Skeletal muscle tissue (tissue), 3 donors: ENCODE measurements at regions not wholly inside any gene's neighbourhood (a gene's known extent, or its start where the extent isn't known, plus 50 kb on each side); places are given as distances from the start of the nearest gene placed in this dataset.
"Not testable (repeated sequence)": the region's sequence is repeated elsewhere in the genome, so short reads cannot be mapped to it uniquely, and the experiment has no call there.

Experiments used
- H3K27ac ChIP-seq: one replicate; pipeline ENCODE4 v1.7.0; 2013; ENCODE audit warnings: mild to moderate bottlenecking, low read depth, low read length, inconsistent platforms
- H3K27me3 ChIP-seq, 3 donors: one replicate each; pipeline ENCODE4 v1.7.0; 2013; ENCODE audit warnings: low read length in 3 of 3; ENCODE audit not compliant: control insufficient read depth in 3 of 3, insufficient read depth in 3 of 3
- H3K36me3 ChIP-seq, 3 donors: one replicate each; pipeline ENCODE4 v1.7.0; 2013; ENCODE audit warnings: low read length in 3 of 3; ENCODE audit not compliant: control insufficient read depth in 3 of 3, insufficient read depth in 3 of 3
- H3K4me1 ChIP-seq, 3 donors: one replicate each; pipeline ENCODE4 v1.7.0; 2013; ENCODE audit warnings: low read length in 3 of 3, mild to moderate bottlenecking in 3 of 3; ENCODE audit not compliant: control insufficient read depth in 3 of 3, insufficient read depth in 3 of 3
- H3K4me3 ChIP-seq, 3 donors: one replicate each; pipeline ENCODE4 v1.7.0; 2013; ENCODE audit warnings: low read length in 3 of 3
- H3K9ac ChIP-seq, 3 donors: one replicate each; pipeline ENCODE4 v1.7.0; 2013; ENCODE audit warnings: low read length in 3 of 3, mild to moderate bottlenecking in 3 of 3, moderate library complexity in 2 of 3, low read depth in 1 of 3
- H3K9me3 ChIP-seq, 3 donors: one replicate each; pipeline ENCODE4 v1.7.0; 2013; ENCODE audit warnings: low read length in 3 of 3; ENCODE audit not compliant: control insufficient read depth in 3 of 3
- donor health status: Osteomylitis.

GRCh38 chr3:115399750-115400149 is 223.6 kb upstream of the GAP43 start:
- Histone ChIP-seq H3K4me3 (no peak overlapping the region), H3K9ac (no peak overlapping the region), H3K36me3 (no peaks in the 10 kb centered on the region), H3K9me3 (no peaks in the 10 kb centered on the region), H3K27ac (no peak overlapping the region), H3K27me3 (no peaks in the 10 kb centered on the region), H3K4me1 (no peaks in the 10 kb centered on the region)

DNA sequence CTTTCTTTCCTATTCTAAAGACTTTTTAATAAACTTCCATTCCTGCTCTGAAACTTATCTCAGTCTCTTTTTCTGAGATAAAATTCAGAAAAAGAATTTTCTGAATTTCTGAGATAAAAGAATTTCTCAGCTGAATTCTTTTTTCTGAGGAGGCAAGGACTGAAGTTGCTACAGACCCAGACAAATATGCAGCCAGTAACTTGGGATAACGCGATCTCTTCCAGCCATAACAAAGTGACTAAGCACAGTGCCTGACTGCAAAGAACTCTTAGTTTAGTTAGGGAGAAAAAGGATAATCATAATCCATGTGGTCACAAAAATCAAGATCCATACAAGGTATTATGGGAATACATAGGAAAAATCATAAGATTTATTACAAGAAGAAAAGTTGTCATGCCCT is 222.0 kb upstream of the GAP43 start:
- Histone ChIP-seq H3K4me1 (no peaks in the 10 kb centered on the region), H3K9me3 (no peaks in the 10 kb centered on the region), H3K27me3 (no peaks in the 10 kb centered on the region), H3K36me3 (no peaks in the 10 kb centered on the region), H3K9ac (no peak overlapping the region), H3K27ac (no peak overlapping the region), H3K4me3 (no peak overlapping the region)

DNA sequence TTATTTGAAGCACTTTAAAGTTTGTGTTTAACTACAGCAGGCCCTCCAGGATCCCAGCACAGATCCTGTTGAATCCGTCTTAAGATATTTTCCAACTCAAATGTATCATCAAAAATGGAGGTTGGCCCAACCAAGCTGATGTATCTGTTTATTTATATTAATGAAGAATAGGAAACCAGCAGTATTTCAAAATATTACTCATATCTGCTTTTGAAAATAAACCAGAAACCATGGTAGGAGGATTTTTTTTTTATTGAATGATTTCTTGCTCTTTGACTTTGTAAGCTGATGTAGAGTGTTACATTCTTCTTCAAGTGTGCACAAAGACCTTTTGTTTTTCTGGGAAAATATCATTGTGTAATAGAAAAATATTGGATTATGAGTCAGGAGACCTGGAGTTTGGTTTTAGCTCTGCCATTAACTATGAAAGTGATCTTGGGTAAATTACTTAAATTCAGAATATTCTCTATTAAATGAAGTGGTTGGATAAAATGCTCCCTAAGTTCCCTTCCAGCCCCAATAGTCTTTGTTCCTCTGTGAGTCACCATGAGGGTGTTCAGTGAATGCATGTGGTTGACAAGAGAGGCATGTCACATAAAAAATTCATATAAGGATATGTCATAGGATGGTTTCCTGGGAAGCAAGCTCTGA is 221.3 kb upstream of the GAP43 start:
- no peaks in the 10 kb centered on the region for H3K4me1 ChIP-seq
- H3K36me3 ChIP-seq: no peaks in the 10 kb centered on the region
- H3K9me3 ChIP-seq: no peaks in the 10 kb centered on the region
- H3K4me3 ChIP-seq: no peak overlapping the region
- no peak overlapping the region for H3K9ac ChIP-seq
- H3K27me3 ChIP-seq: no peaks in the 10 kb centered on the region
- H3K27ac ChIP-seq: no peak overlapping the region

- Histone ChIP-seq H3K4me3 (no peak overlapping the region), H3K4me1 (no peaks in the 10 kb centered on the region), H3K27ac (no peak overlapping the region), H3K27me3 (no peaks in the 10 kb centered on the region), H3K9ac (no peak overlapping the region), H3K9me3 (no peaks in the 10 kb centered on the region), H3K36me3 (no peaks in the 10 kb centered on the region)
Measured at GRCh38 chr3:115402651-115403050, 220.7 kb upstream of the GAP43 start.

GRCh38 chr3:115403786-115404185 is 219.5 kb upstream of the GAP43 start:
- Histone ChIP-seq H3K27ac (no peak overlapping the region), H3K9me3 (no peaks in the 10 kb centered on the region), H3K4me3 (no peak overlapping the region), H3K9ac (no peak overlapping the region), H3K27me3 (no peaks in the 10 kb centered on the region), H3K36me3 (no peaks in the 10 kb centered on the region), H3K4me1 (no peaks in the 10 kb centered on the region)

DNA sequence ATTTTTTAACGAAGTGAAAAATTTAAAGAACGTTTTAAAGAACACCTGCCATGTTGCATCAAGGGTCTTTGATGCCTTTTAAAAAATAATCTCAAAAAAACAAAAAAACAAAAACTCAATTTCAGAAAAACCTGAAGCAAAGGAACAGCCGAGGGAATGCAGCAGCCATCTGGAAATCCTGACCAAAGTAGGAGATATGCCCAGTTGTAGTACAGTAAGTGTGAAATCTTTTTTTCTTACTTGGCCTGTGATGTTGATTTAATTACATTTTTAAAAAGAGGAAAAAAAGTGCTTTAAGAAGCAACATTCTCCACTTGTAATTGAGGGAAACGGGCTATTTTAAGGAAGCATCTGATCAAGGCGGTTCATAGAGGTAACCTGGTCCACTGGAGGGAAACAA is 213.7 kb upstream of the GAP43 start:
- Histone ChIP-seq H3K9me3 (no peaks in the 10 kb centered on the region), H3K36me3 (no peaks in the 10 kb centered on the region), H3K27ac (no peak overlapping the region), H3K4me3 (no peak overlapping the region), H3K4me1 (no peaks in the 10 kb centered on the region), H3K27me3 (no peaks in the 10 kb centered on the region), H3K9ac (no peak overlapping the region)

DNA sequence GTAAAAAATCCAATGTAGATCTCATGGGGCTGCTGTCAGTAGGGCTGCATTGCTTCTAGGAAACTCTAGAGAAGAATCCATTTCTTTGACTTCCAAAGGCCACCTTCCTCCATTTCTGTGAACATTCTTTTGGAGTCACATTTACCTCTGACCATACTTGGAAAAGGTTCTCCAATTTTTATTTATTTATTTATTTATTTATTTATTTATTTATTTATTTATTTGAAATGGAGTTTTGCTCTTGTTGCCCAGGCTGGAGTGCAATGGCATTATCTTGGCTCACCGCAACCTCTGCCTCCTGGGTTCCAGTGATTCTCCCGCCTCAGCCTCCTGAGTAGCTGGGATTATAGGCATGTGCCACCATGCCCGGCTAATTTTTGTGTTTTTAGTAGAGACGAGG is 208.7 kb upstream of the GAP43 start:
- not testable (repeated sequence) for H3K27me3 ChIP-seq, H3K36me3 ChIP-seq, H3K9me3 ChIP-seq, H3K9ac ChIP-seq, H3K4me3 ChIP-seq, H3K4me1 ChIP-seq, H3K27ac ChIP-seq

DNA sequence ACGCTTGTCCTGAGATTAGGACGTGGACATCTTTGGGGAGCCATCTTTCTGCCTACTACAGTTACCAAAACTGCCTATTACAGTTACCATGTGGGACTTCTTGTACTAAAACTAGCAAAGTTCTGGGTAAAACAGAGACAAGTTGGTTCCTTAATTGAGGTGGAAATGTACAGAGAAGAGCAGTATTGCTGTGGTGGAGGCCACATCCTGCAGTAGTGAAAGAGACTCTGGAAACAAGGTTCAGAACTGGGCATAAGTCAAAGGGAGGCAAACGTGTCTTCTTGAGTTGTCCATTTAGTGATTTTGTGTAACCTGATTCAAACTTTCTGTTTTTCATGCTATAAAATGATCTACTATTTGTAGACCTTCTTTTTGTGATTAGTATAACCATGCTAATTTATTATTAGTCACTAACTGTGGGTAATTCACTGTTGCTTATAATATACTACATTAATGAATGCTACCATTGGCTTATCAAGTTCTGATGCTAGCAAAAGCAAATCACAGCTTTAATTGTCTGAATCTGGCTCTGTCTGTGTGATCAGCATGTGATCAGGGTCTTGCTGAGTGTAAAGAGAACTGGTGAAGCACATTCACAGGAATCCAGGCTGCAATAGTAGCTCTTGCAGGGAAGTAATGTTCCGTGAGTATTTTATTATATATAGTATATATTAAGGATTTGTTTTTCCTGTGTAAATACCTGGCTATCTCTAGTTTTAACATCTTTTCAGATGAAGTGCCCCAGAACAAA is 207.9 kb upstream of the GAP43 start:
- Histone ChIP-seq H3K36me3 (no peaks in the 10 kb centered on the region), H3K4me1 (no peaks in the 10 kb centered on the region), H3K27me3 (no peaks in the 10 kb centered on the region), H3K27ac (no peak overlapping the region), H3K4me3 (no peak overlapping the region), H3K9me3 (no peaks in the 10 kb centered on the region), H3K9ac (no peak overlapping the region)

GRCh38 chr3:115418583-115418982 is 204.7 kb upstream of the GAP43 start:
- Histone ChIP-seq H3K4me3 (no peak overlapping the region), H3K4me1 (no peaks in the 10 kb centered on the region), H3K27me3 (no peaks in the 10 kb centered on the region), H3K9ac (no peak overlapping the region), H3K9me3 (no peaks in the 10 kb centered on the region), H3K27ac (no peak overlapping the region), H3K36me3 (no peaks in the 10 kb centered on the region)

- Histone ChIP-seq H3K27ac (no peak overlapping the region), H3K9me3 (no peaks in the 10 kb centered on the region), H3K36me3 (no peaks in the 10 kb centered on the region), H3K9ac (no peak overlapping the region), H3K4me1 (no peaks in the 10 kb centered on the region), H3K4me3 (no peak overlapping the region), H3K27me3 (no peaks in the 10 kb centered on the region)
Measured at GRCh38 chr3:115420086-115420485, 203.2 kb upstream of the GAP43 start.
